Stromal cell of bone marrow (primary cell): ENCODE measurements at regions not wholly inside any gene's neighbourhood (a gene's known extent, or its start where the extent isn't known, plus 50 kb on each side); places are given as distances from the start of the nearest gene placed in this dataset.
"Not testable (repeated sequence)": the region's sequence is repeated elsewhere in the genome, so short reads cannot be mapped to it uniquely, and the experiment has no call there.

ENCODE experiments used
- DNase-seq: peaks from one replicate; pipeline ENCODE4 v3.0.0-alpha.2; 2012; ENCODE audit warnings: low read depth

- no peak for DNase-seq
Observed at GRCh38 chr10:53162856-53163255, 390.3 kb upstream of the MBL2 start.

DNA sequence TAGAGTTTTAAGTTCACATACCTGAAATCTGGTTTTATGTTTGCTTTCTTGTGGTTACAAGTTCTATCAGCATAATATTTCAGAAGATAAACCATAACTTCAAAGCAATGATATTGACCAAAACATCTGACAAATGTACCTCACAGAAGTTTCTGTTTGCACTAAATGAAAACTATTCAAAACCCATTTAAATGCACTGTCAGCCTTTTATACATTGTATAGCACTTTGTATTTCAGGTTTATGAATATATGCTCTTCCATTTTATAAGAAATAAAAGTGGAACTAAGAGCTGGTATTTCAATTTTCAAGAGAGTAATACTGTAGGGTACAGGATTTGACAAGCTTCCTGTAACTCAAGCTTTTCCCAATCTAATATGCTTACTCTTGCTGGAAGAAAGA is 388.6 kb upstream of the MBL2 start:
- no peak for DNase-seq

GRCh38 chr10:53155674-53156073 is 383.1 kb upstream of the MBL2 start:
- not testable (repeated sequence) for DNase-seq

DNA sequence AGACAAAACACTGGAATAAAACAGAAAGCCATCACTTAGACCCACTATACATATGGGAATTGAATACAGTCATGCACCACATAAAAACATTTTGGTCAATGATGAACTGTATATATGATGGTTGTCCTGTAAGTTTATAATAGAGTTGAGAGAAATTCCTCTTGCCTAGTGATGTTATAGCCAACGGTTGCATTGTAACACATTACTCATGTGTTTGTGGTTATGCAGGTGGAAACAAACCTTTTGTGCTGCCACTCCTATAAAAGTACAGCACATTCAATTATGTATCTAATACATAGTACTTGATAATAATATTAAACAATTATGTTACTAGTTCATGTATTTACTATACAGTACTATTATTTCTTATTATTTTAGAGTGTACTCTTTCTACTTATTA is 381.2 kb upstream of the MBL2 start:
- DNase-seq = no peak

GRCh38 chr10:53140506-53140905 is 367.9 kb upstream of the MBL2 start:
- no peak for DNase-seq

DNA sequence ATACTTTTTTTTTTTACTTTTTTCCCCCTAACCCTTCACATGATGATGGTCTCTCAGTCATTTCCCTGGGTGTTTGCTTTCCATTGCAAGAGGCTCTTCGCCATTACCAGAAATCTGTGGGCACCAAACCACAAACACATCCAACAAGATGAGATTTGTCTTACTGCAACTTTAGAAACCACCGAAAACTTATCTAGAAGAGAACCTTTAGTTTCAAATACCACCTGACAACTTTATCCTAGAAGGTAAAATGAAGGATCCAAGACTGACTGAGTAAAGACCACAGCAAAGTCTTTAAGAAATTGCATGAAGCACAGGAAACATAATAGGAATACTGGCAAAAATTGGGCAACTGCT is 363.3 kb upstream of the MBL2 start:
- DNase-seq = no peak

DNA sequence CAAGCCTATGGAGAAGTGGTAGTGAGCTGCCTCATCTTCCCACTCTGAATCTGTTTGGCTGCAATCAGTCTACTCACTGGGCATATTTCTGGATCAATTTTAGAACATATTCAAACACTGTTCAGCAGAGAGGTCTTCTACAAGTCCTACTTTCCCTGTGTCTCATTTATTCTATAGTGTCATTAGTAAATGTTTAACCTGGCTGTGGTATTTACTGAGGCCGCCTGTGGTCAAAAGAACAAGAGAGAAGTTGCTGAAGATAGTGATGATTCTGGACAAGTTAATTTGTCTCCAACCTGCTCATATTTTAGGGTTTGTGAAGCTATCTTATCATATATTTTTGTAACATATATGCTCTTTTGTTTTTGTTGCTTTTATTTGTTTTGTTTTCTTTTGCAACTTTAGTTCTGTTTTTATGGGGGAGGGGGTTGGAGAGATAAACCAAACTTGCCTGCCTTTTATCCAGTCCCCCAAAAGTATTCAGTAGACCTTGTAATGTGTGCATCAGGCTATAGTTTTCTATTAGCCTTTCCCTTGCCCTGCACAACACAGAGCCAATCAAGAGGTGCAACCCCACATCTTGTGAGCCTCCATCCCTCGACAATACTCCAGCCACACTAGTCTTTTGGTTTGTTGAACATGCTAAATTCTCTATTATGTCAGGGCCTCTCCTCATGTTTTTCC is 362.8 kb upstream of the MBL2 start:
- DNase-seq = no peak

DNA sequence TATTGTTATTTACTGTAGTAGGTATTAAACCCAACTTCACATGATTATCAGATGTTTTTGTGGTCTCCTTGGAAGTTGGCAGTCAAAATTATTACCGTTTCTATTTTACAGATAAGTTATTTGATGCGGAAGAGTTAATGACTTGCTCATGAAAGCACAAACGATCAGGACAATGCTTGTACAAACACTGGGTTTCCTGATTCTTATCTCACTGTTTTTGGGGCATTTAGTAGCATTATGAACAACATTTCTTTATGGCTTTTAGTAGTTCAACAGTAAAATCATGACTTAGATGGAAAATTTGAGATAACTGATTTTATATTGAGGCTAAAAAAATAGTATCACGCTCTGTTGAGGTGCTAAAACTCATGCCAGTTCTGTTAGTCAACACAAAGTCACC is 361.5 kb upstream of the MBL2 start:
- DNase-seq = no peak

GRCh38 chr10:53130337-53130736 is 357.8 kb upstream of the MBL2 start:
- no peak for DNase-seq

DNA sequence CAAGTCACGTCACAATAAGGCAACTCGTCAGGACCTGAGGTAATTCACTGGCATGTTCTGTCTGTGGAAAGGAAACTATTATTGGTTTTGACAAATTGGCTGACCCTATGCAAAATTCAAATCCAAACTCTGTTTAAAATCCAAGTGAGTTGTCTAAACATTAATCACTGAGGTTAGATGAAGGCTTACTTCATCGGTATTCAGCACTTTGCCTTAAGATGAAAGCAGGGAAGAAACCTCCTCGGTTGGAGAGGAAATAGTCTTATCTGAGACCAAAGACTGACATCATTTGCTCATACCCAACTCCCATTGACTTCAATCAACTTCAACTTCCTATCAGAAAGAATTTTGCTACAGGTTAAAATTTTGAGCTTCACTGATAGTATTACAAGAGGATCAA is 355.1 kb upstream of the MBL2 start:
- DNase-seq = no peak

DNA sequence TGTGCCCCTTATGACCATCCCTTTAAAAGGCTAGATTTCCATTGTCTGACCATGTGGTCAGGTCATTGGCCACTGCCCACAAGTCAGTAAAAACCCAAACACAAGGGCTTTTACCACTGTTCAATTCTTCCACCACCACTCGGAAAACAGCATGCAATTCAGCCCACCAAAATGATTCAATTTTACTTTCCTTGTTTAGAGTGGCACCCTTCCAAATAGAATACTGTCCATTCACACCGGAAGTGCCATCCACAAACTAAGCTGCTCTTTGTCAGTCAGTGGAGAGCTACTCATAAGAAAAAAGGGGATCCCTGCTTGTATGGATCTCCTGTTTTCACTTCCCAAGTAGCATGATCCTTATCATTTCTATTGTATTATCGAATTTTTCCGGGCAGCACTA is 350.7 kb upstream of the MBL2 start:
- no peak for DNase-seq

DNA sequence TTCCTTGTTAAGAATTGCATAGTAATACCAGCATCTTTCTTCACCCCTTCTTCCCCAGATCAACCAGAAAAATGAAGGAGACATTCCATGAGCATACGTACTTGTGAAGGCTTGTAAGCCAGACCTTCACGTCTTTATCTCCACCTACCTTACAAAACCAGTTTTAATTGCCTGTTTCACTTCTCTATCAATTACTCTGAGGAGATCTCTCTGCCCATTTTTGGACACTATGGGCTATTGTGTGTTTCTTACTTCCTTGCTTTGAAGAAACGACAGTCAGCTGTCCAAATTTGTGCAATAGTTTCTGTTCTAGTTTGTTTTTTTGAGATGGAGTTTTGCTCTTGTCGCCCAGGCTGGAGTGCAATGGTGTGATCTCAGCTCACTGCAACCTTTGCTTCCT is 349.7 kb upstream of the MBL2 start:
- DNase-seq = no peak

GRCh38 chr10:53115660-53116059 is 343.1 kb upstream of the MBL2 start:
- no peak for DNase-seq

DNA sequence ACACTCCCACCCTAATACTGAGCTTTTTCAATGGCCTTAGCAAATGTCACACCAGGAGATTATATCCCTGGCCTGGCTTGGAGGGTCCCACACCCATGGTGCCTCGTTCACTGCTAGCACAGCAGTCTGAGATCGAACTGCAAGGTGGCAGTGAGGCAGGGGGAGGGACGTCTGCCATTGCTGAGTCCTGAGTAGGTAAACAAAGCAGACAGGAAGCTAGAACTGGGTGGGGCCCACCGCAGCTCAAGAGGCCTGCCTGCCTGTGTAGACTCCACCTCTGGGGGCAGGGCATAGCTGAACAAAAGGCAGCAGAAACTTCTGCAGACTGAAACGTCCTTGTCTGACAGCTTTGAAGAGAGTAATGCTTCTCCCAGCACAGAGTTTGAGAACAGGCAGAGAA is 338.9 kb upstream of the MBL2 start:
- DNase-seq = no peak

- no peak for DNase-seq
Observed at GRCh38 chr10:53109320-53109719, 336.7 kb upstream of the MBL2 start.

- no peak for DNase-seq
Observed at GRCh38 chr10:53108317-53108934, 335.8 kb upstream of the MBL2 start.

GRCh38 chr10:53107711-53108110 is 335.1 kb upstream of the MBL2 start:
- DNase-seq = no peak

GRCh38 chr10:53102424-53102823 is 329.8 kb upstream of the MBL2 start:
- DNase-seq = no peak

DNA sequence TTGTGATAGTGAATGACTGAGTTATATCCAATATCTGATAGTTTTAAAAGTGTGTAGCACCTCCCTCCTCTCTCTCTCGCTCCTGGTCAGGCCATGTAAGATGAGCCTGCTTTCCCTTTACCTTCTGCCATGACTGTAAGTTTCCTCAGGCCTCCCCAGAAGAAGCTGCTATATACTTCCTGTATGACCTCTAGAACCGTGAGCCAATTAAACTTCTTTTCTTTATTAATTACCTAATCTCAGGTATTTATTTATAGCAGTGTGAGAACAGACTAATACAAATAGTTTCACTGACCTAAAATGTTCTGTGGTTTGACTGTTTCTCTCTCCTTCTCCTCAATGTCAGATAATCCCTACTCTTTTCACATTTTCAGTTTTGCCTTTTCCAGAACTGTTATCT is 321.3 kb upstream of the MBL2 start:
- no peak for DNase-seq

- no peak for DNase-seq
Observed at GRCh38 chr10:53091574-53091973, 319.0 kb upstream of the MBL2 start.

DNA sequence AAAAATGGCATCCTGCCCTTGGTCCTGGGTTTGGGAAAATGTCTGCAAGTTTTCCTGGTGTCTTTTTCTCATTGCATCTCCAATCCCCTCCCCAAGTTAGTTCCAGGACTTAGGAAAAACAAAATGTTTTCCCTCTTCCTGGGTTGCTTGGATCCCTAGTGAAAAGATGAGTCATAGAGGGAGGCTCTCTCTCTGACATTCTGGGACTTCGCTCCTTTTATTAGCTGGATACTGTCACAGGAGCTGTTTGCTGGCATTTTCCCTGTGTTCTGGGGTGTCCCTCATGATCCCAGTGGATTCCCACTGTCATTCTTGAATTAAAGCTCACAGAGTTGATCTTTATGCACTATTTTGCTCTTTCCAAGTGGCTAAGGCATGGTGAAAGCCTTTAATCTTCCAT is 316.4 kb upstream of the MBL2 start:
- no peak for DNase-seq

DNA sequence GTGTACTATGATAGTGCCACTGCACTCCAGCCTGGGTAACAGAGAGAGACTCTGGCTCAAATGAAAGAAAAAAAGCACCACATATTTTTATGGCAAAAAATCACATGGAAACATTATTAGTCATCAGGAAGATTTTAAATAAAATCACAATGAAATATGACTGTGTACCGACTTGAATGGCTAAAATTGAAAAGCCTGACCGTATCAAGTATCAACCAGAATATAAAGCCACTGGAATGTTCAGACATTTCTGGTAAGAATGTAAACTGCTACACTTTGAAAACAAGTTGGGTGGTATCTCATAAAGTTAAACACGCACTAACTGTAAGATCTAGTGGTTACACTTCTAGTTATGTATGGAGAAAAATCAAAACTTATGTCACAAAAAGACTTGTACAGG is 306.7 kb upstream of the MBL2 start:
- no peak for DNase-seq

- DNase-seq = no peak
Observed at GRCh38 chr10:53076948-53077347, 304.4 kb upstream of the MBL2 start.

- no peak for DNase-seq
Observed at GRCh38 chr10:53075469-53075868, 302.9 kb upstream of the MBL2 start.
